GM12872 (cell line): ENCODE measurements at regions not wholly inside any gene's neighbourhood (a gene's known extent, or its start where the extent isn't known, plus 50 kb on each side); places are given as distances from the start of the nearest gene placed in this dataset.

ENCODE experiments used
- CTCF ChIP-seq: IDR thresholded peaks from 3 replicates; pipeline ENCODE4 v1.5.1; 2011; ENCODE audit warnings: low read depth, mild to moderate bottlenecking, low read length, moderate library complexity; ENCODE audit not compliant: insufficient read depth

- TF ChIP-seq CTCF = no peak
These were observed 547.5 kb upstream of the NRXN1 start for GRCh38 chr2:51579412-51579811.

GRCh38 chr2:51575181-51575580, 543.2 kb upstream of the NRXN1 start:
- no peak for TF ChIP-seq CTCF

GRCh38 chr2:51559026-51559425, 527.1 kb upstream of the NRXN1 start:
- TF ChIP-seq CTCF = no peak

- no peak for TF ChIP-seq CTCF
These were observed 521.5 kb upstream of the NRXN1 start for GRCh38 chr2:51553476-51553875.

- TF ChIP-seq CTCF = no peak
These were observed 503.8 kb upstream of the NRXN1 start for GRCh38 chr2:51535763-51536162.

- TF ChIP-seq CTCF = no peak
These were observed 502.2 kb upstream of the NRXN1 start for GRCh38 chr2:51534166-51534565.

GRCh38 chr2:51528156-51528555, 496.2 kb upstream of the NRXN1 start:
- TF ChIP-seq CTCF = no peak

- TF ChIP-seq CTCF = no peak
These were observed 494.8 kb upstream of the NRXN1 start for GRCh38 chr2:51526766-51527165.
